ENCODE measurements at regions not wholly inside any gene's neighbourhood (a gene's known extent, or its start where the extent isn't known, plus 50 kb on each side); places are given as distances from the start of the nearest gene placed in this dataset.
A peak's percentile ranks its signal among the peaks of the same experiment; 100 is the strongest.
"Not testable (repeated sequence)": the region's sequence is repeated elsewhere in the genome, so short reads cannot be mapped to it uniquely, and the experiment has no call there.

- H3K27me3 Mint-ChIP-seq = no peaks in the 10 kb centered on the region
- H3K4me1 Mint-ChIP-seq = no peaks in the 10 kb centered on the region
- H3K4me3 Mint-ChIP-seq = no peak overlapping the region
- H3K9me3 Mint-ChIP-seq = peaks cover 0 to 8% of the 10 kb centered on the region in 2 donors
- H3K27ac Mint-ChIP-seq = no peak overlapping the region
- no peak for DNase-seq
- ATAC-seq = no peak
Observed at GRCh38 chr3:173255555-173255954, 114.5 kb upstream of the SPATA16 start.

DNA sequence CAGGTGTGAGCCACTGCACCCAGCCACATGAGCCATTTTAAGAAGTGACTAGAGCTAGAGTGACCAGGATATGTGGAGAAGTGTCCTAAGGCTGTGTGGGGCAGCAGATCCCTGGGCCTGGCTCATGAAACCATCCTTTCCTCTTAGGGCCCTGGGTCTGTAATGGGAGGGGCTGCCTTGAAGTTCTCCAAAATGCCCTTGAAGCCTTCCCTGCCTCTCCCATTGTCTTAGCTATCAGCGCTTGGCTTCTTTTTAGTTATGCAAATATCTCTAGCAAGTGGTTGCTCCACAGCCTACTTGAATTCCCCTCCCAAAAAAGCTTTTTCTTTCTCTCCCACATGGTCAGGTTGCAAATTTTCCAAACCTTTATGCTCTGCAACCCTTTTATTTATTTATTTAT lies 112.4 kb upstream of the SPATA16 start:
- no peak overlapping the region for H3K4me3 Mint-ChIP-seq
- ATAC-seq (no peak), DNase-seq (no peak)
- no peaks in the 10 kb centered on the region for H3K4me1 Mint-ChIP-seq
- no peak overlapping the region for H3K27ac Mint-ChIP-seq
- H3K27me3 Mint-ChIP-seq = no peaks in the 10 kb centered on the region
- H3K9me3 Mint-ChIP-seq = peaks cover 0 to 6% of the 10 kb centered on the region in 2 donors

- no peak overlapping the region for H3K4me3 Mint-ChIP-seq
- no peaks in the 10 kb centered on the region for H3K9me3 Mint-ChIP-seq
- no peaks in the 10 kb centered on the region for H3K4me1 Mint-ChIP-seq
- H3K27ac Mint-ChIP-seq = no peak overlapping the region
- peak; percentile 37 for ATAC-seq
- no peak for DNase-seq
- H3K27me3 Mint-ChIP-seq = no peaks in the 10 kb centered on the region
Observed at GRCh38 chr3:173249457-173249856, 108.4 kb upstream of the SPATA16 start.

- H3K27ac Mint-ChIP-seq = no peak overlapping the region
- ATAC-seq (no peak), DNase-seq (no peak)
- no peaks in the 10 kb centered on the region for H3K4me1 Mint-ChIP-seq
- no peaks in the 10 kb centered on the region for H3K9me3 Mint-ChIP-seq
- H3K4me3 Mint-ChIP-seq = no peak overlapping the region
- no peaks in the 10 kb centered on the region for H3K27me3 Mint-ChIP-seq
Observed at GRCh38 chr3:173241727-173242126, 100.7 kb upstream of the SPATA16 start.

DNA sequence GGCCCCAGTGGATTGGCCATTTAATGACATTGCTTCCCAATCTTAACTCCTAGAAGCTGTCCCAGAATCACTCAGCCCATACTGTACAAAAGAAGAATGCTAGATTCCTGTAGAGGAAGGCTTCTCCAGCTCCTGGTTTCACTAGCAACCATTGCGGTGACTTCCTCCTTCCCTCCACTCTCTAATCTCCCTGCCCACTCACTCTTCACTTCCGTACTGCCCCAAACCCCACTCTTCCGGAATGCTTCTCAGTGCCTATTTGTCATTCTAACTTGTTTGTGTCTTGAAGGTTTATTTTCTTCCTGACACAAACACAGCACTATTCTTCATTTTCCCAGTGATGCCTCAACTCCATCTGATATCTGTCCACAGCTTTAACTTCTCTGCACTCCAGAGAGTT lies 97.1 kb upstream of the SPATA16 start:
- DNase-seq (no peak), ATAC-seq (no peak)
- Mint-ChIP-seq H3K4me3 (no peak overlapping the region), H3K9me3 (no peaks in the 10 kb centered on the region), H3K27ac (peak overlapping the region in 1 of 2 donors; percentile 34), H3K27me3 (no peaks in the 10 kb centered on the region), H3K4me1 (no peaks in the 10 kb centered on the region)

DNA sequence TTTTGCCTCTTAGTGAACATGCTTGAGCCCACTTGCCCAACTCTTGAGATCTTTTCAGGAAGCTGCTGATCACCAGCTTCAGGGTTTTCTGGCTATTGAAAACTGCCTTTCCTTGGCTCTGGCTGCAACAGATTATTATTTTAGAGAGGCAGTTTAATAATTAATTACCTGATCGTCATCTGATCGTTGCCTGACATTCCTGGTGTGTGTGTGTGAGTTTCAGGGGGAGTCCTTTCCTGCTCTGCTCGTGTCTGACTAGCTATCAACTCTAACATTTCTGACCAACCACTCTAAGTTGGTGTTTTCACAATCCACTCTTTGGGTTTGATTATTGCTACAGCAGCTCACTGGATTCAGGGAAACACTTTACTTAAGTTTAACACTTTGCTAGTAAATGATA lies 84.3 kb upstream of the SPATA16 start:
- Mint-ChIP-seq H3K27ac (no peak overlapping the region), H3K27me3 (no peaks in the 10 kb centered on the region), H3K4me3 (no peak overlapping the region), H3K4me1 (no peaks in the 10 kb centered on the region), H3K9me3 (no peaks in the 10 kb centered on the region)
- no peak for ATAC-seq
- DNase-seq = no peak

- H3K4me1 Mint-ChIP-seq = no peaks in the 10 kb centered on the region
- ATAC-seq (no peak), DNase-seq (no peak)
- peaks cover 0 to 9% of the 10 kb centered on the region in 2 donors for H3K9me3 Mint-ChIP-seq
- H3K27ac Mint-ChIP-seq = no peak overlapping the region
- H3K4me3 Mint-ChIP-seq = no peak overlapping the region
- no peaks in the 10 kb centered on the region for H3K27me3 Mint-ChIP-seq
Observed at GRCh38 chr3:173221010-173221409, 80.0 kb upstream of the SPATA16 start.

DNA sequence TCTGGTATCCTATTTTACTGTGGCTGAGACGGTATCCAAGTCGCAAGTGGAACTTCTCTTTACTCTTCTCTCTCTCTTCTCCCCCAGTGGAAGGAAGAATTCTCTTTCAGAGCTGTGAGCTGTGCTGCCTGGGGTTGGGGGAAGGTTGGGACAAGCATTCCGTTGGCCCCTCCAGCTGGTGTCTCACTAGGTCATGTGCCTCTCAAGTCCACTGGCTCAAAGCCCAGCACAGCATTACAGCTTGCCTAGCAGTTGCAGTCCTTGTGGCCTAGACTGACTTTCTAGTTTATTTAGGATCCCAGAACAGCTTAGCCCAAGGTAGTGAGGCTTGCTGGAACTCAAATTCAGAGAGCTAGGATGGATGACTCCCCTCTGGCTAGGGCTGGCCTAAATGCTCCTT lies 76.1 kb upstream of the SPATA16 start:
- DNase-seq (no peak), ATAC-seq (peak; percentile 37)
- Mint-ChIP-seq H3K4me3 (no peak overlapping the region), H3K9me3 (peaks cover 4 to 17% of the 10 kb centered on the region in 2 donors), H3K27ac (no peak overlapping the region), H3K27me3 (no peaks in the 10 kb centered on the region), H3K4me1 (no peaks in the 10 kb centered on the region)

- no peaks in the 10 kb centered on the region for H3K27me3 Mint-ChIP-seq
- H3K4me1 Mint-ChIP-seq = no peaks in the 10 kb centered on the region
- no peak for DNase-seq
- no peak overlapping the region for H3K27ac Mint-ChIP-seq
- H3K4me3 Mint-ChIP-seq = no peak overlapping the region
- no peak for ATAC-seq
- H3K9me3 Mint-ChIP-seq = peaks cover 4 to 17% of the 10 kb centered on the region in 2 donors
Observed at GRCh38 chr3:173216063-173216462, 75.0 kb upstream of the SPATA16 start.

DNA sequence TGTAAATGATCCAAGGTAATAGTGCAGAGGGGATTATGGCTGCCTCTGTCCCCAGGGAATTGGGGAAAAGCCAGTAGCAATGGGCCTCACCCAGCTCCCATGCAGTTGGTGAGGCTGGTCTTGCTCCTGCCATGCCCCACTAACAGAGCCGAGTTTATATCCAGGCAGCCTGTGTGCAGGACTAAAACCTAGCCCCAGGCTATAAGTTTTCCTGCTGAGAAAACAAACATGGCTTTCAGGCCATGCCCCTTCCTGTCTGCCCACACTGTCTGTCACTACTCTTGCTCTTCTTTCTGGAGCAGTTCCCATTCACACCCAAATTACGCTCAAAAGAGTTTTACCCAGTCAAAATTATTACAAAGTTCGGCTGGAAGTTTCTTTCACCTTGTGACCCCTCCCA lies 73.5 kb upstream of the SPATA16 start:
- no peak for DNase-seq
- Mint-ChIP-seq H3K4me1 (no peaks in the 10 kb centered on the region), H3K4me3 (no peak overlapping the region), H3K9me3 (peaks cover 4 to 17% of the 10 kb centered on the region in 2 donors), H3K27me3 (no peaks in the 10 kb centered on the region), H3K27ac (no peak overlapping the region)
- no peak for ATAC-seq

GRCh38 chr3:173199568-173199967 lies 58.5 kb upstream of the SPATA16 start:
- DNase-seq (no peak), ATAC-seq (no peak)
- Mint-ChIP-seq H3K27ac (no peak overlapping the region), H3K9me3 (peaks cover 10 to 20% of the 10 kb centered on the region in 2 donors), H3K27me3 (no peaks in the 10 kb centered on the region), H3K4me3 (no peak overlapping the region), H3K4me1 (no peaks in the 10 kb centered on the region)

- not testable (repeated sequence) for H3K27ac Mint-ChIP-seq, H3K4me1 Mint-ChIP-seq, H3K4me3 Mint-ChIP-seq, DNase-seq, H3K27me3 Mint-ChIP-seq, ATAC-seq
- H3K9me3 Mint-ChIP-seq = peaks cover 10 to 19% of the 10 kb centered on the region in 2 donors
Observed at GRCh38 chr3:173194868-173195267, 53.8 kb upstream of the SPATA16 start.

DNA sequence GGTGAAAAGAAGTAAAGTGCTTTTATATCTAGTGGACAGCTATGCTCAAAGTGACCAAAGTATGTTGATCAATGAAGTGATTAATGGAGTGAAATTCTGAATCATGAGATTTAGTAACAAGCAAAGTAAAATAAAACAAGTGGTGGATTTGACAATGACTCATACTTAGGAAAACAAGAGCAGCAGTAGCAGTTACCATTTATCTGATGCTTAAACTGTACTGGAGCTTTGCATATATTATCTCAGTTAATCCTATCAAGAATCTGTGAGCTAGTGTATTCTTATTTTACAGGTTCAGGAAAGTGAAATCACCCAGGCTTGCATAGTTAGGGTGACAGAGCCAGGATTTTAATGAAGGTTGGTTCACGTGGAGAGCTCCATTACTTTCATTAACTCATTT lies 50.6 kb upstream of the SPATA16 start:
- H3K9me3 Mint-ChIP-seq = peaks cover 10 to 15% of the 10 kb centered on the region in 2 donors
- H3K27ac Mint-ChIP-seq = no peak overlapping the region
- no peak overlapping the region for H3K4me3 Mint-ChIP-seq
- no peaks in the 10 kb centered on the region for H3K27me3 Mint-ChIP-seq
- H3K4me1 Mint-ChIP-seq = no peaks in the 10 kb centered on the region
- ATAC-seq = no peak
- no peak for DNase-seq

Data from stimulated activated naive CD8-positive, alpha-beta T cell treated with anti-CD3 and anti-CD28 coated beads, Interleukin-15, amount 100 ng/mL, for 72 hours (primary cell).